Lower lobe of right lung (tissue), 2 donors: ENCODE measurements at regions not wholly inside any gene's neighbourhood (a gene's known extent, or its start where the extent isn't known, plus 50 kb on each side); places are given as distances from the start of the nearest gene placed in this dataset.

Source experiments
- ATAC-seq, 2 donors: fragments of 200-7000 bp; cut with Tn5 transposase; one replicate each; pipeline ENCODE4 v1.9.1; 2020 to 2022; ENCODE audit warnings: mild to moderate bottlenecking in 2 of 2, moderate library complexity in 2 of 2
- DNase-seq: peaks from one replicate; pipeline ENCODE4 v3.0.0-alpha.2; 2020
- H3K27ac ChIP-seq: fragments of 200-600 bp; one replicate; pipeline ENCODE4 v1.8.0; 2022
- H3K27me3 ChIP-seq: fragments of 200-600 bp; one replicate; pipeline ENCODE4 v1.8.0; 2022; ENCODE audit warnings: low read depth
- H3K36me3 ChIP-seq: fragments of 200-600 bp; one replicate; pipeline ENCODE4 v1.8.0; 2022; ENCODE audit warnings: mild to moderate bottlenecking
- H3K4me1 ChIP-seq: fragments of 200-600 bp; one replicate; pipeline ENCODE4 v1.8.0; 2022
- H3K4me3 ChIP-seq: fragments of 200-600 bp; one replicate; pipeline ENCODE4 v1.8.0; 2022; ENCODE audit warnings: mild to moderate bottlenecking
- H3K9me3 ChIP-seq: fragments of 200-600 bp; one replicate; pipeline ENCODE4 v1.8.0; 2022
- intact Hi-C: fragments of 100-400 bp; cut with DNase I; formaldehyde crosslinking; loops from one replicate; pipeline ENCODE4 v1.11.0; 2022
- TF ChIP-seq, protein P1 (sequence below): fragments of 200-600 bp; IDR thresholded peaks from one replicate; pipeline ENCODE4 v1.8.0; 2022; ENCODE audit warnings: antibody characterized with exemption, mild to moderate bottlenecking
- donor health status: DM: no; HTN: yes; CAD: no; lungs with severe emphysema.

DNA sequence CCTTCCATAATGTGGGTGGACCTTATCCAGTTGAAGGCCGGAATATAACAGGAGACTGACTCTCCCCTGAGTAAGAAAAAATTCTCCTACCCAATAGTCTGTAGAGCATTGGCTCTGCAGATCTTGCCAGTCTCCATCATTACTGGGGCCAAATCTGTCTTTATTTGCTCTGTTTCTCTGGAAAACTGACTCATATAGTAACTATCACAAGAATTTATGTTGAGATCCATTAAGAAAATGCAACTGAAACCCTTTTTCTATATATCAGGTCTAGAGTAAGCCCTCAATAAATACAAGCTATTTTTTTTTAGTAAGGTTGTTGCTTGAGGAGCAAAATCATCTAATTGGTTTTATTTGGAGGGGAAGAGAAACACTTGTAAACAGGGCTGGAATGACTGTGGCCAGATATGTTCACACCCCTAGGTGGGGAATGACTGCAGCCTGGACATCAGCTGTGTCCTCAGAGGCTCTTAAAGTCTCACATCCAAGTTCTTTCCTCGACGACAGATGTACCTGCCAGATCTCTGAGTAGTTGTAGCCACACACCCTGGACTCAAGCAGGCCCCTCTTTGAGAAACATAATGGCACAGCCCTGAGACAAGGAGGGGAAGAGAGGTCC lies 339.7 kb downstream of the TNS1 start:
- Histone ChIP-seq H3K36me3 (no peaks in the 10 kb centered on the region), H3K27ac (no peak overlapping the region), H3K4me1 (peaks cover 14% of the 10 kb centered on the region), H3K27me3 (no peaks in the 10 kb centered on the region), H3K4me3 (no peak overlapping the region), H3K9me3 (no peaks in the 10 kb centered on the region)
- intact Hi-C loops: no loop called here
- no peak for DNase-seq
- ATAC-seq: no peak
- TF ChIP-seq, protein P1, sequence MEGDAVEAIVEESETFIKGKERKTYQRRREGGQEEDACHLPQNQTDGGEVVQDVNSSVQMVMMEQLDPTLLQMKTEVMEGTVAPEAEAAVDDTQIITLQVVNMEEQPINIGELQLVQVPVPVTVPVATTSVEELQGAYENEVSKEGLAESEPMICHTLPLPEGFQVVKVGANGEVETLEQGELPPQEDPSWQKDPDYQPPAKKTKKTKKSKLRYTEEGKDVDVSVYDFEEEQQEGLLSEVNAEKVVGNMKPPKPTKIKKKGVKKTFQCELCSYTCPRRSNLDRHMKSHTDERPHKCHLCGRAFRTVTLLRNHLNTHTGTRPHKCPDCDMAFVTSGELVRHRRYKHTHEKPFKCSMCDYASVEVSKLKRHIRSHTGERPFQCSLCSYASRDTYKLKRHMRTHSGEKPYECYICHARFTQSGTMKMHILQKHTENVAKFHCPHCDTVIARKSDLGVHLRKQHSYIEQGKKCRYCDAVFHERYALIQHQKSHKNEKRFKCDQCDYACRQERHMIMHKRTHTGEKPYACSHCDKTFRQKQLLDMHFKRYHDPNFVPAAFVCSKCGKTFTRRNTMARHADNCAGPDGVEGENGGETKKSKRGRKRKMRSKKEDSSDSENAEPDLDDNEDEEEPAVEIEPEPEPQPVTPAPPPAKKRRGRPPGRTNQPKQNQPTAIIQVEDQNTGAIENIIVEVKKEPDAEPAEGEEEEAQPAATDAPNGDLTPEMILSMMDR: no peak

DNA sequence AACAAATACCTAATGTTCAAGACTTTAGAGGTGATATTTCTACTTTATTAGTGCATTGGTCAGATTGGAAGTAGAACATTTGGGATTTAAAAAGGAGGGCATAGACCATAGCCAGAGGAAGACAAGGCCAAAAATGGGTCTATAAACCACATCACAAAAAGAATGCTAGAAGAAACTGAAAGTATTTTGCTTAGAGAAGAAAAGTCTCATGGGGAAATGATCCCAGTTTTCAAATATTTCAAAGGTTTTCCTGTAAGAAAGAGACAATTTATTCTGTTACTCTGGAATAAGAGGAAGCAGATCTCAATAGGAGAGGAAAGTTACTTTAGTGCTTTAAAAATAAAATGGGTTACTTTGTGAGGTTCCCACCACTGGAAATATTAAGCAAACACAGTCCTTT lies 341.4 kb downstream of the TNS1 start:
- no peak for ATAC-seq
- TF ChIP-seq, protein P1: no peak
- H3K27ac ChIP-seq: peak overlapping the region; percentile 5
- H3K4me3 ChIP-seq: no peak overlapping the region
- intact Hi-C loops: no loop called here
- no peaks in the 10 kb centered on the region for H3K9me3 ChIP-seq
- H3K27me3 ChIP-seq: no peaks in the 10 kb centered on the region
- H3K4me1 ChIP-seq: peaks cover 6% of the 10 kb centered on the region
- no peak for DNase-seq
- H3K36me3 ChIP-seq: no peaks in the 10 kb centered on the region

DNA sequence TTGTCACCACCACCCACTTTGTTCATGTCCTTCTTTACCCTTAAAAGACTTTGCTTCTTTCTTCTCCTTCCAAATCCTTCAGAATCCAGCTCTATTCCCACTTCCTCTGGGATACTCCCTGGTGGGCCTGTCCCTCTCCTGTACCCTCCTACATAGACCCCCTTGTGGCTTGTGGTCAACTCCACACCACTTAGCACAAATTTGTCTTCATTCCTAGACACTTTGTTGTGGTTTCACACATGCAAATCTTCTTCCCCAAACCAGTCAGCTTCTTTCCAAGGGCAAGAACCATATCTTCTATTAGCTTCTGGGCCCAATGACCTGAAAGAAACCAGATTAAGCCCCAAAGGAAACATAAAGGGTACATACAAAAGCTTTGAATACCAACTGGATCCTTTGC lies 342.4 kb downstream of the TNS1 start:
- no peak for DNase-seq

DNA sequence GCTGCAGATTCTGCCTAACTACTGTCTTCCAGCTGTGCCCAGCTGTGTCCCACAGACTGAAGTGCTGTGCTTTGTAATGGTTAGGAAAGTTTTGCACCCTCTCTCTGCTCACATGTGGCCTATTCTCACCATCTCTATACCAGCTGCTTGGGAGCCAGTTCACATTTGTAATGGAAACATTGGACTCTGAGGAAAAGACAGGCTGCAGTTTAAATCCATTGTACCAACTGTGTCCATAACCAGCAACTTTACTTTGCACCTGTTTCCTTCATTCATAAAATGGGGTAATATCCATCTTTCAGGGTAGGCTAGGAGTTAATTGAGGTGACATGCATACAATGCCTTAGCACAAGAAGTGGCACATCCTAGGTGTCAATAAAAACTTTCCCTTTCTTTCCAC lies 344.0 kb downstream of the TNS1 start:
- H3K9me3 ChIP-seq: no peaks in the 10 kb centered on the region
- no peaks in the 10 kb centered on the region for H3K27me3 ChIP-seq
- no peak for ATAC-seq
- no peak overlapping the region for H3K27ac ChIP-seq
- no peak overlapping the region for H3K4me3 ChIP-seq
- TF ChIP-seq, protein P1: no peak
- H3K36me3 ChIP-seq: no peaks in the 10 kb centered on the region
- DNase-seq: no peak
- intact Hi-C loops: no loop called here
- H3K4me1 ChIP-seq: peaks cover 6% of the 10 kb centered on the region

More for the DNA sequence above, 342.4 kb downstream of the TNS1 start:
- Histone ChIP-seq H3K9me3 (no peaks in the 10 kb centered on the region), H3K27me3 (no peaks in the 10 kb centered on the region), H3K36me3 (no peaks in the 10 kb centered on the region), H3K4me1 (peaks cover 6% of the 10 kb centered on the region), H3K4me3 (no peak overlapping the region), H3K27ac (no peak overlapping the region)
- ATAC-seq: no peak
- intact Hi-C loops: no loop called here
- TF ChIP-seq, protein P1: no peak

DNA sequence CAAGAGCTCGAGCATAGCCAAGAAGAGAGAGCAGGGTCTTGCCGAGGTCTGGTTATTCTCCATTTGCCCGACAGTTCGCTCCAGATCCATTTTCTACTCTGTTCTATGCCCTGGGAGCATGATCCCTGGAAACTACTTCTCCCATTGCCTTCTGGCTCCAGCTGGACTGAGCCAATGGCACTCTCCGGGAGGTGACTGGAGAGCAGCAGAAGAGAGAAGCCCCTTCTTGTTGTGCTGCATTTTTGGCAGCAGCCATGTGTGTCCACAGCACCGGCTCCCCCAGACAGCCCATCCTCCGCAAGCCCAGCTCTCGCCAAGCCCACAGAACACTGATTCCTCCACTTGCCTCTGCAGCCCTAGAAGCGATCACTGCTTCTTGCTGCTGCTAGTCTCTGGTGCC lies 345.5 kb downstream of the TNS1 start:
- Histone ChIP-seq H3K27ac (no peak overlapping the region), H3K4me1 (peaks cover 6% of the 10 kb centered on the region), H3K4me3 (no peak overlapping the region), H3K9me3 (no peaks in the 10 kb centered on the region), H3K36me3 (no peaks in the 10 kb centered on the region), H3K27me3 (no peaks in the 10 kb centered on the region)
- intact Hi-C loops: no loop called here
- ATAC-seq (no peak), DNase-seq (no peak)
- TF ChIP-seq, protein P1: no peak
